AG10803 (cell line): ENCODE measurements at regions not wholly inside any gene's neighbourhood (a gene's known extent, or its start where the extent isn't known, plus 50 kb on each side); places are given as distances from the start of the nearest gene placed in this dataset.

Experiments used
- DNase-seq: peaks from one replicate; pipeline ENCODE4 v3.0.0; 2010; ENCODE audit warnings: low read depth
- H3K4me3 ChIP-seq: 2 replicates; pipeline ENCODE4 v1.5.1; 2011; ENCODE audit warnings: mild to moderate bottlenecking, low read length, control low read depth
- CTCF ChIP-seq: conservative IDR thresholded peaks from 2 replicates; pipeline ENCODE4 v1.5.1; 2011; ENCODE audit warnings: mild to moderate bottlenecking, low read length, control low read depth, inconsistent platforms

GRCh38 chr14:89028462-89029134 lies 204.1 kb downstream of the TTC8 start:
- no peak for DNase-seq
- TF ChIP-seq CTCF: no peak
- H3K4me3 ChIP-seq: no peak overlapping the region

- no peak for DNase-seq
- no peak for TF ChIP-seq CTCF
- no peak overlapping the region for H3K4me3 ChIP-seq
Observed at GRCh38 chr14:89029961-89030694, 205.7 kb downstream of the TTC8 start.

- no peak overlapping the region for H3K4me3 ChIP-seq
- DNase-seq: no peak
- TF ChIP-seq CTCF: no peak
Observed at GRCh38 chr14:89030921-89031320, 206.5 kb downstream of the TTC8 start.

GRCh38 chr14:89032086-89032649 lies 207.7 kb downstream of the TTC8 start:
- TF ChIP-seq CTCF: no peak
- DNase-seq: no peak
- H3K4me3 ChIP-seq: no peak overlapping the region

GRCh38 chr14:89033756-89034155 lies 209.3 kb downstream of the TTC8 start:
- DNase-seq: no peak
- TF ChIP-seq CTCF: no peak

GRCh38 chr14:89036371-89036770 lies 211.9 kb downstream of the TTC8 start:
- no peak for TF ChIP-seq CTCF
- DNase-seq: no peak

More at GRCh38 chr14:89033756-89034155, 209.3 kb downstream of the TTC8 start:
- no peak overlapping the region for H3K4me3 ChIP-seq

GRCh38 chr14:89037065-89037464 lies 212.6 kb downstream of the TTC8 start:
- DNase-seq: no peak
- H3K4me3 ChIP-seq: no peak overlapping the region
- TF ChIP-seq CTCF: no peak

More at GRCh38 chr14:89036371-89036770, 211.9 kb downstream of the TTC8 start:
- H3K4me3 ChIP-seq: no peak overlapping the region
